A549 (cell line): ENCODE measurements at regions not wholly inside any gene's neighbourhood (a gene's known extent, or its start where the extent isn't known, plus 50 kb on each side); places are given as distances from the start of the nearest gene placed in this dataset.

ENCODE experiments used
- ATAC-seq, 2 experiments: fragments of 200-7000 bp in 1 of 2; fragments of >200 bp in 1 of 2; cut with Nextera tagmentation in 1 of 2; cut with Tn5 transposase in 1 of 2; 3 replicates each; pipeline versions ENCODE4 v1.8.0 to v1.9.1; 2018 to 2020; ENCODE audit warnings: mild to moderate bottlenecking in 1 of 2, moderate library complexity in 1 of 2
- CTCF ChIA-PET: fragments of 300-600 bp; sonication (Branson Sonifier 250); formaldehyde crosslinking; extraction: SDS; loops from one replicate; lab custom pipeline; 2021; ENCODE audit warnings: antibody characterized with exemption, inconsistent platforms; lab: Yijun Ruan, JAX
- POLR2A ChIA-PET: fragments of 350-600 bp; formaldehyde crosslinking; extraction: SDS; loops from one replicate; lab custom pipeline; 2021; ENCODE audit warnings: antibody characterized with exemption, inconsistent platforms; lab: Yijun Ruan, JAX
- DNase-seq, 2 experiments: peaks; one replicate each; pipeline versions ENCODE4 v3.0.0 to v3.0.0-alpha.2; 2011 to 2016; ENCODE audit warnings: low read depth in 1 of 2, low spot score in 1 of 2
- FAIRE-seq: peaks from 2 replicates; lab custom pipeline; 2011; peaks lifted over from hg19 to GRCh38; lab: Jason Lieb, UNC
- H3K27ac ChIP-seq, 2 experiments: fragments of >200 bp; sonication (Bioruptor Twin); formaldehyde crosslinking; 3 replicates each; pipeline ENCODE4 v1.5.1; 2016 to 2017
- H3K4me1 ChIP-seq: fragments of >200 bp; sonication (Bioruptor Twin); formaldehyde crosslinking; 3 replicates; pipeline ENCODE4 v1.6.1; 2016
- H3K4me2 ChIP-seq: fragments of >200 bp; sonication (Bioruptor Twin); formaldehyde crosslinking; 3 replicates; pipeline ENCODE4 v1.6.1; 2016
- H3K4me3 ChIP-seq: fragments of >200 bp; sonication (Bioruptor Twin); formaldehyde crosslinking; 3 replicates; pipeline ENCODE4 v1.5.1; 2016
- H3K9me3 ChIP-seq: fragments of >200 bp; sonication (Bioruptor Twin); formaldehyde crosslinking; 3 replicates; pipeline ENCODE4 v1.6.1; 2016
- BHLHE40 ChIP-seq: IDR thresholded peaks from 2 replicates; pipeline ENCODE4 v1.6.1; 2012; ENCODE audit warnings: low read depth, low read length, inconsistent platforms
- CHD2 ChIP-seq: fragments of 150-350 bp; IDR thresholded peaks from 2 replicates; pipeline ENCODE4 v1.6.1; 2014; ENCODE audit warnings: low read length; ENCODE audit not compliant: partially characterized antibody
- EHMT2 ChIP-seq: fragments of 200-600 bp; sonication (generic); IDR thresholded peaks from 2 replicates; pipeline ENCODE4 v1.6.1; 2016; ENCODE audit warnings: antibody characterized with exemption, low read depth, mild to moderate bottlenecking, moderate library complexity
- ESRRA ChIP-seq: fragments of 150-350 bp; IDR thresholded peaks from 2 replicates; pipeline ENCODE4 v1.6.1; 2014; ENCODE audit warnings: mild to moderate bottlenecking, low read length, borderline replicate concordance
- GATA3 ChIP-seq: IDR thresholded peaks from 2 replicates; pipeline ENCODE4 v1.6.1; 2012; ENCODE audit warnings: borderline replicate concordance
- HOXA7 ChIP-seq: fragments of 250-450 bp; sonication (Bioruptor Pico); IDR thresholded peaks from 2 replicates; pipeline ENCODE4 v1.5.0; 2020; ENCODE audit warnings: mild to moderate bottlenecking, moderate library complexity
- HOXB5 ChIP-seq: fragments of 250-450 bp; sonication (Bioruptor Pico); IDR thresholded peaks from 2 replicates; pipeline ENCODE4 v1.5.0; 2020; ENCODE audit warnings: mild to moderate bottlenecking, moderate library complexity
- JUNB ChIP-seq: fragments of >200 bp; sonication (Bioruptor Twin); formaldehyde crosslinking; IDR thresholded peaks from 2 replicates; pipeline ENCODE4 v1.6.1; 2016
- NPAS2 ChIP-seq: fragments of 250-450 bp; sonication (Bioruptor Pico); IDR thresholded peaks from 2 replicates; pipeline ENCODE4 v1.8.0; 2022; ENCODE audit warnings: mild to moderate bottlenecking, moderate library complexity, borderline replicate concordance
- PHF8 ChIP-seq: fragments of 200-600 bp; sonication (generic); IDR thresholded peaks from 2 replicates; pipeline ENCODE4 v1.6.1; 2016; ENCODE audit warnings: low read depth, mild to moderate bottlenecking, antibody characterized with exemption, moderate library complexity, borderline replicate concordance
- POLR2A ChIP-seq: IDR thresholded peaks from 2 replicates; pipeline ENCODE4 v1.6.1; 2012; ENCODE audit warnings: mild to moderate bottlenecking, low read length
- RCOR1 ChIP-seq: fragments of 150-350 bp; IDR thresholded peaks from 2 replicates; pipeline ENCODE4 v1.6.1; 2014; ENCODE audit warnings: antibody characterized with exemption, low read length, low read depth
- TFCP2L1 ChIP-seq: fragments of 250-450 bp; sonication (Bioruptor Pico); IDR thresholded peaks from 2 replicates; pipeline ENCODE4 v1.5.0; 2021; ENCODE audit warnings: mild to moderate bottlenecking
- ZC3H11A ChIP-seq: fragments of 450-650 bp; IDR thresholded peaks from 2 replicates; pipeline ENCODE4 v1.6.1; 2014; ENCODE audit warnings: antibody characterized with exemption, mild to moderate bottlenecking
- ZFP36 ChIP-seq: fragments of 450-650 bp; IDR thresholded peaks from 2 replicates; pipeline ENCODE4 v1.6.1; 2014; ENCODE audit warnings: borderline replicate concordance; ENCODE audit not compliant: partially characterized antibody
- ZSCAN20 ChIP-seq: fragments of 250-450 bp; sonication (Bioruptor Pico); IDR thresholded peaks from 2 replicates; pipeline ENCODE4 v1.8.0; 2022; ENCODE audit warnings: mild to moderate bottlenecking, moderate library complexity
- WGBS: methylation state at CpG from one replicate; pipeline ENCODE4 v1.1.6; 2017; ENCODE audit errors: missing lambda C conversion rate; 5-methylcytosine and 5-hydroxymethylcytosine counted together
- TF ChIP-seq, protein P1 (sequence below): fragments of 450-650 bp; IDR thresholded peaks from 2 replicates; pipeline ENCODE4 v1.6.1; 2014; ENCODE audit warnings: antibody characterized with exemption
- TF ChIP-seq, protein P2 (sequence below): fragments of 200-600 bp; sonication (generic); IDR thresholded peaks from 2 replicates; pipeline ENCODE4 v1.6.1; 2016; ENCODE audit warnings: antibody characterized with exemption, mild to moderate bottlenecking, moderate library complexity
- TF ChIP-seq, protein P3 (sequence below): fragments of >200 bp; sonication (Bioruptor Twin); formaldehyde crosslinking; IDR thresholded peaks from 2 replicates; pipeline ENCODE4 v1.6.1; 2016

DNA sequence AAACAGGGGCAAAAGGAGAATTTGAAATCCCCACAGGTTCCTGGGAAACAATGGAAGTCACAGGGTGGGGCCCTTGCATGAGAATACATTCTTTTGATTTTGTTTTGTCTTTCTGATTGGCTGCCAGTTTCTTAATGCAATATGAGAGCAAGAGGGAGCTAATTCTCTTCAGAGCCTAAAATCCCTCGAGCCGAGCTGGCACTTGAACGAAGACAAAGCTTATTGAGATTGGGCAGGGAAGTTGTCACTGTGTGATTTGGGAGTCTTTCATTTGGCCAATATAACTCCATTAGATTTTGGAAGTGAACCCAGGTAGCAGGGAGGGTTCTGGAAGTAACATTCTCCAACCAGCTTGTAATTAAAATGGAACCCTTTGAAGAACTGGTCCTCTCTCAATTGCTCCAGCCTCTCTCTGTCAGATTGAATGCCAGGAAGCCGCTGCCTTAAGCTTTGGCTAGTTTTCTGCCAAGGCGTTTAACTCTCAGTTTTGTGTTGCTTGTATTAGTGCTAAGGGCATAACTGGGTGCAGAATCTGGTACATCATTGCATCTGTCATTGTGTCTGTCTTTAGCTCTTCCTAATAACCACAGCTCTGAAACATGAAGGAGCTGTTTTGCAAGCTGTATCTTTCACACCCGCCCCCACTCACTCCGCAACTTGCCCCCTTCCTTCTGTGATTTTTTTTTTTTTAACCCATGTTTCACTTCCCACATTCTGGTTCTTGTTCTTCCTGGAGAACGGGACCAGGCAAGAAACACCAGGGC lies 272.0 kb downstream of the MAF start:
- Histone ChIP-seq H3K4me2 (no peak overlapping the region), H3K9me3 (no peaks in the 10 kb centered on the region), H3K27ac (no peak overlapping the region), H3K4me3 (no peak overlapping the region), H3K4me1 (no peaks in the 10 kb centered on the region)
- WGBS, result 18% methylated on average over 8 of the region's 8 CpGs
- FAIRE-seq (no peak), ATAC-seq (no peak), DNase-seq (no peak)
- no peak for TF ChIP-seq BHLHE40
- no peak for TF ChIP-seq ZC3H11A
- TF ChIP-seq HOXB5 (CRISPR knock-in tag), result no peak
- TF ChIP-seq, protein P1, sequence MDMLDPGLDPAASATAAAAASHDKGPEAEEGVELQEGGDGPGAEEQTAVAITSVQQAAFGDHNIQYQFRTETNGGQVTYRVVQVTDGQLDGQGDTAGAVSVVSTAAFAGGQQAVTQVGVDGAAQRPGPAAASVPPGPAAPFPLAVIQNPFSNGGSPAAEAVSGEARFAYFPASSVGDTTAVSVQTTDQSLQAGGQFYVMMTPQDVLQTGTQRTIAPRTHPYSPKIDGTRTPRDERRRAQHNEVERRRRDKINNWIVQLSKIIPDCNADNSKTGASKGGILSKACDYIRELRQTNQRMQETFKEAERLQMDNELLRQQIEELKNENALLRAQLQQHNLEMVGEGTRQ, result no peak
- CTCF ChIA-PET, result no interaction called here
- POLR2A ChIA-PET, result no interaction called here

DNA sequence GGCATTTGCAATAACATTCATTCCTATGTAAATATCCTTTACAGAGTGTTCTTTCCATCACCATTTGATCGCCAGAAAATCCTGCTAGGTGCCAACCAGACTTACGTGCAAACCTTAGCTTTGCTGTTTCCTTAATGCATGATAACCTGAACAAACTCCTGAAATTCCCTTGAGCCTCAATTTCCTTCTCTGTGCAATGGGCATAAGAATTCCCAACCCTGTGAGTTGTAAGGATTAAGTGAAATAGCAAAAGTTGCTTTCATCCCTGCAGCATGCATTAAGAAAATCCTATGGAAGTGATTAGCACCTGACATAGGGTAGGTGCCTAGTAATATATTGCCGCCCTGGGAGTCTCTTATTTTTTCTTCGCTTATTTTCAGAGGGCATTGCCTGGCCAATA lies 272.7 kb downstream of the MAF start:
- Histone ChIP-seq H3K4me1 (no peaks in the 10 kb centered on the region), H3K4me3 (no peak overlapping the region), H3K4me2 (no peak overlapping the region), H3K27ac (no peak overlapping the region), H3K9me3 (no peaks in the 10 kb centered on the region)
- ATAC-seq (no peak), FAIRE-seq (no peak), DNase-seq (no peak)
- 28% methylated on average over 4 of the region's 4 CpGs for WGBS
- ChIA-PET POLR2A (no interaction called here), CTCF (interaction anchor here (0.6 kb wide), 1 partner anchor 72 kb away, joined by 3 read pairs; no protein-coding TSS in a partner anchor)
- TF ChIP-seq ZFP36, result no peak
- no peak for TF ChIP-seq RCOR1
- TF ChIP-seq ESRRA, result no peak

DNA sequence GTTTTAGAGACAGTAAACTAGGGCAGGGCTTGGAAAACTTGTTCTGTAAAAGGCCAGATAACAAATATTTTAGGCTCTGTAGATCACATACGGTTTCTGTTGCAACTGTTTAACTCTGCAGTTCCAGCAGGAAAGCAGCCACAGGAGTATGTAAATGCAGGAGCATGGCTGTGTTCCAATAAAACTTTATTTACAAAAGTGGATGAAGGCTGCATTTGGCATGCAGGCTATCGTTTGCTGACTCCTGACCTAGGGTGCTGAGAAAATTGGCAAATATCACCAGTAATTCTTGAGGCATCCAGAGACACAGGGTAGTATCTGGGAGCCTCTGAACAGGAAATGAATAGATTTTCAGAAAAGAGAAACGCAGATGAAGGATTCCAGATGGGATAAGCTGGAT lies 274.0 kb downstream of the MAF start:
- DNase-seq, result no peak
- ChIA-PET POLR2A (no interaction called here), CTCF (no interaction called here)
- no peak overlapping the region for H3K4me2 ChIP-seq
- H3K4me3 ChIP-seq, result no peak overlapping the region
- no peaks in the 10 kb centered on the region for H3K9me3 ChIP-seq
- no peak overlapping the region for H3K27ac ChIP-seq
- no peak for ATAC-seq
- no peaks in the 10 kb centered on the region for H3K4me1 ChIP-seq
- 0% methylated on average over 3 of the region's 3 CpGs for WGBS
- FAIRE-seq, result no peak
- no peak for TF ChIP-seq HOXA7 (CRISPR knock-in tag)

DNA sequence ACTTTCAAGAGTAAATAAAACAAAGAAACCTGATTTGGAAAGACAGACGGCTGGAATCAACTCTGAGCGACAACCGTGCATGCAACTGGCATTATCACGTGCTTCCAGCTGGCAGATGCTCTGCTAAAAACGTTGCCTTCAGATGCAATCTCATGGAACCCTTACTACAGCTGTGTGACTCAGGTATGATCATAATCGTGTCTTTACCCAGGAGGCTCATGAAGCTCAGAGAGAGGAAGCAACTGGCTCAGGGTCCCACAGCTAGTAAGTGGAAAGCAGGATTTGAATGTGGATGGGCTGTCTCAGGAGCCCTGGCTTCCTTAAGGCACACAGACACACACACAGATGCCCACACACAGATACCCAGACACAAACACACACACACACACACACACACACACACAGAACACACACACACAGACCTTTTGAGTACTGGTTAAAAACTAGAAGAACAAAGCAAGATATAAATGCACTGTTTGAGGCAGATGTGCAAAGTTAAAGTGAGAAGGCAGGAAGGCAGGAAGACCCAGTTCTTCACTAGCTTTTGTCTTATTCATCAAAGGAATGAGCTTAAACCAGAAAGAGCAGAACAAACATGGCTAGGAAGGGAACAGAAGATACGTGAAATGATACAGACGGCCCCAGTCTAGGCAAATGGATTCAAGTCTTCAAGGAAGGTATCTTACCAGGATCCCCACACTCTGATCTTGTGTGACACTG lies 275.2 kb downstream of the MAF start:
- H3K4me2 ChIP-seq, result no peak overlapping the region
- POLR2A ChIA-PET, result no interaction called here
- FAIRE-seq (no peak), DNase-seq (no peak), ATAC-seq (no peak)
- H3K4me1 ChIP-seq, result no peaks in the 10 kb centered on the region
- no peak overlapping the region for H3K4me3 ChIP-seq
- no peak overlapping the region for H3K27ac ChIP-seq
- WGBS, result 1% methylated on average over 8 of the region's 8 CpGs
- H3K9me3 ChIP-seq, result no peaks in the 10 kb centered on the region
- CTCF ChIA-PET, result no interaction called here
- TF ChIP-seq PHF8, result no peak
- TF ChIP-seq, protein P2, sequence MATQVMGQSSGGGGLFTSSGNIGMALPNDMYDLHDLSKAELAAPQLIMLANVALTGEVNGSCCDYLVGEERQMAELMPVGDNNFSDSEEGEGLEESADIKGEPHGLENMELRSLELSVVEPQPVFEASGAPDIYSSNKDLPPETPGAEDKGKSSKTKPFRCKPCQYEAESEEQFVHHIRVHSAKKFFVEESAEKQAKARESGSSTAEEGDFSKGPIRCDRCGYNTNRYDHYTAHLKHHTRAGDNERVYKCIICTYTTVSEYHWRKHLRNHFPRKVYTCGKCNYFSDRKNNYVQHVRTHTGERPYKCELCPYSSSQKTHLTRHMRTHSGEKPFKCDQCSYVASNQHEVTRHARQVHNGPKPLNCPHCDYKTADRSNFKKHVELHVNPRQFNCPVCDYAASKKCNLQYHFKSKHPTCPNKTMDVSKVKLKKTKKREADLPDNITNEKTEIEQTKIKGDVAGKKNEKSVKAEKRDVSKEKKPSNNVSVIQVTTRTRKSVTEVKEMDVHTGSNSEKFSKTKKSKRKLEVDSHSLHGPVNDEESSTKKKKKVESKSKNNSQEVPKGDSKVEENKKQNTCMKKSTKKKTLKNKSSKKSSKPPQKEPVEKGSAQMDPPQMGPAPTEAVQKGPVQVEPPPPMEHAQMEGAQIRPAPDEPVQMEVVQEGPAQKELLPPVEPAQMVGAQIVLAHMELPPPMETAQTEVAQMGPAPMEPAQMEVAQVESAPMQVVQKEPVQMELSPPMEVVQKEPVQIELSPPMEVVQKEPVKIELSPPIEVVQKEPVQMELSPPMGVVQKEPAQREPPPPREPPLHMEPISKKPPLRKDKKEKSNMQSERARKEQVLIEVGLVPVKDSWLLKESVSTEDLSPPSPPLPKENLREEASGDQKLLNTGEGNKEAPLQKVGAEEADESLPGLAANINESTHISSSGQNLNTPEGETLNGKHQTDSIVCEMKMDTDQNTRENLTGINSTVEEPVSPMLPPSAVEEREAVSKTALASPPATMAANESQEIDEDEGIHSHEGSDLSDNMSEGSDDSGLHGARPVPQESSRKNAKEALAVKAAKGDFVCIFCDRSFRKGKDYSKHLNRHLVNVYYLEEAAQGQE, result no peak
- TF ChIP-seq JUNB, result no peak
- TF ChIP-seq CHD2, result no peak
- no peak for TF ChIP-seq ZSCAN20 (CRISPR knock-in tag)
- TF ChIP-seq EHMT2, result no peak
- TF ChIP-seq GATA3, result no peak
- no peak for TF ChIP-seq HOXB5 (CRISPR knock-in tag)
- TF ChIP-seq, protein P3, sequence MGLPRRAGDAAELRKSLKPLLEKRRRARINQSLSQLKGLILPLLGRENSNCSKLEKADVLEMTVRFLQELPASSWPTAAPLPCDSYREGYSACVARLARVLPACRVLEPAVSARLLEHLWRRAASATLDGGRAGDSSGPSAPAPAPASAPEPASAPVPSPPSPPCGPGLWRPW, result no peak
- no peak for TF ChIP-seq POLR2A
- no peak for TF ChIP-seq TFCP2L1
- no peak for TF ChIP-seq NPAS2 (CRISPR knock-in tag)
